GM23338 (cell line): ENCODE measurements at regions not wholly inside any gene's neighbourhood (a gene's known extent, or its start where the extent isn't known, plus 50 kb on each side); places are given as distances from the start of the nearest gene placed in this dataset.

ENCODE experiments used
- ATAC-seq: fragments of 200-7000 bp; cut with Tn5 transposase; 3 replicates; pipeline ENCODE4 v1.9.1; 2020
- DNase-seq: peaks from one replicate; pipeline ENCODE4 v3.0.0-alpha.2; 2015; ENCODE audit warnings: low spot score
- H2AFZ ChIP-seq: fragments of 200-600 bp; sonication (generic); 2 replicates; pipeline ENCODE4 v1.8.0; 2016; ENCODE audit warnings: antibody characterized with exemption, mild to moderate bottlenecking, moderate library complexity
- H3F3A ChIP-seq: fragments of 200-600 bp; sonication (generic); replicated peaks from 2 replicates; pipeline ENCODE4 v1.8.0; 2017; ENCODE audit warnings: antibody characterized with exemption, mixed run types, low read depth
- H3K27ac ChIP-seq: fragments of 200-600 bp; sonication (generic); 2 replicates; pipeline ENCODE4 v1.6.1; 2016; ENCODE audit warnings: low read depth
- H3K27me3 ChIP-seq: fragments of 200-600 bp; sonication (generic); 2 replicates; pipeline ENCODE4 v1.8.0; 2016; ENCODE audit warnings: mild to moderate bottlenecking, mixed run types, moderate library complexity; ENCODE audit not compliant: insufficient read depth
- H3K36me3 ChIP-seq: fragments of 200-600 bp; sonication (generic); 2 replicates; pipeline ENCODE4 v1.8.0; 2016; ENCODE audit warnings: mild to moderate bottlenecking; ENCODE audit not compliant: insufficient read depth
- H3K4me1 ChIP-seq: fragments of 200-600 bp; sonication (generic); 2 replicates; pipeline ENCODE4 v1.8.0; 2016; ENCODE audit warnings: mild to moderate bottlenecking, moderate library complexity; ENCODE audit not compliant: insufficient read depth
- H3K4me2 ChIP-seq: fragments of 200-600 bp; sonication (generic); 2 replicates; pipeline ENCODE4 v1.7.1; 2017; ENCODE audit warnings: mixed run types
- H3K4me3 ChIP-seq: fragments of 200-600 bp; sonication (generic); 2 replicates; pipeline ENCODE4 v1.6.1; 2016; ENCODE audit warnings: mixed run types
- H3K79me2 ChIP-seq: fragments of 200-600 bp; sonication (generic); replicated peaks from 2 replicates; pipeline ENCODE4 v1.8.0; 2017; ENCODE audit warnings: mild to moderate bottlenecking; ENCODE audit not compliant: insufficient read depth
- H3K9me2 ChIP-seq: fragments of 200-600 bp; sonication (generic); 2 replicates; pipeline ENCODE4 v1.8.0; 2017; ENCODE audit not compliant: insufficient read depth
- H4K20me1 ChIP-seq: fragments of 200-600 bp; sonication (generic); replicated peaks from 2 replicates; pipeline ENCODE4 v1.8.0; 2017; ENCODE audit warnings: mild to moderate bottlenecking; ENCODE audit not compliant: insufficient read depth
- H3K27ac Mint-ChIP-seq: 2 replicates; pipeline ENCODE4 v1.8.0; 2020; ENCODE audit warnings: inconsistent platforms, mild to moderate bottlenecking, moderate library complexity, mixed read lengths
- H3K27me3 Mint-ChIP-seq: 3 replicates; pipeline ENCODE4 v1.8.0; 2022; ENCODE audit warnings: low read depth, mild to moderate bottlenecking, moderate library complexity, mixed read lengths, inconsistent platforms; ENCODE audit not compliant: insufficient read depth, poor library complexity
- H3K36me3 Mint-ChIP-seq: 3 replicates; pipeline ENCODE4 v1.8.0; 2021; ENCODE audit warnings: low read depth, mild to moderate bottlenecking, inconsistent platforms, moderate library complexity, mixed read lengths
- H3K4me1 Mint-ChIP-seq: 3 replicates; pipeline ENCODE4 v1.8.0; 2020; ENCODE audit warnings: mild to moderate bottlenecking, inconsistent platforms, mixed read lengths
- H3K4me3 Mint-ChIP-seq: 3 replicates; pipeline ENCODE4 v1.8.0; 2021; ENCODE audit warnings: moderate library complexity, mild to moderate bottlenecking, inconsistent platforms, mixed read lengths
- H3K9me3 Mint-ChIP-seq: 3 replicates; pipeline ENCODE4 v1.8.0; 2020; ENCODE audit warnings: moderate library complexity, mild to moderate bottlenecking, inconsistent platforms, mixed read lengths
- CREB1 ChIP-seq: fragments of 250-450 bp; sonication (Bioruptor Pico); IDR thresholded peaks from 2 replicates; pipeline ENCODE4 v1.5.0; 2020; ENCODE audit warnings: low read depth, mild to moderate bottlenecking, moderate library complexity
- EZH2 ChIP-seq: fragments of 200-600 bp; sonication (generic); IDR thresholded peaks from one replicate; pipeline ENCODE4 v1.8.0; 2017; ENCODE audit warnings: antibody characterized with exemption, mild to moderate bottlenecking, low read depth; ENCODE audit not compliant: unreplicated experiment
- JUNB ChIP-seq: IDR thresholded peaks from one replicate; pipeline ENCODE4 v1.6.1; 2016; ENCODE audit warnings: antibody characterized with exemption; ENCODE audit not compliant: unreplicated experiment
- NANOG ChIP-seq: IDR thresholded peaks from 2 replicates; pipeline ENCODE4 v1.6.1; 2016; ENCODE audit warnings: antibody characterized with exemption, borderline replicate concordance
- POLR2AphosphoS5 ChIP-seq: IDR thresholded peaks from 2 replicates; pipeline ENCODE4 v1.6.1; 2016; ENCODE audit warnings: antibody characterized with exemption, low read depth
- STAT1 ChIP-seq: IDR thresholded peaks from one replicate; pipeline ENCODE4 v1.6.1; 2016; ENCODE audit warnings: antibody characterized with exemption; ENCODE audit not compliant: unreplicated experiment
- ZNF114 ChIP-seq: fragments of 250-450 bp; sonication (Bioruptor Pico); IDR thresholded peaks from 2 replicates; pipeline ENCODE4 v1.5.0; 2020; ENCODE audit warnings: mild to moderate bottlenecking, moderate library complexity
- ZNF331 ChIP-seq: fragments of 250-450 bp; sonication (Bioruptor Pico); IDR thresholded peaks from 2 replicates; pipeline ENCODE4 v1.5.0; 2020; ENCODE audit warnings: low read depth, mild to moderate bottlenecking, moderate library complexity
- TF ChIP-seq, protein P1 (sequence below): IDR thresholded peaks from one replicate; pipeline ENCODE4 v1.6.1; 2018; ENCODE audit warnings: antibody characterized with exemption; ENCODE audit not compliant: unreplicated experiment
- TF ChIP-seq, protein P2 (sequence below), 2 experiments: fragments of 200-600 bp in 1 of 2; sonication (generic) in 1 of 2; conservative IDR thresholded peaks; 2 replicates each; pipeline versions ENCODE4 v1.5.1 to v1.6.1; 2016 to 2017; ENCODE audit warnings: antibody characterized with exemption in 2 of 2, low read depth in 2 of 2, mild to moderate bottlenecking in 2 of 2, moderate library complexity in 1 of 2
- TF ChIP-seq, protein P3 (sequence below): fragments of 250-450 bp; sonication (Bioruptor Pico); IDR thresholded peaks from 2 replicates; pipeline ENCODE4 v1.5.0; 2020; ENCODE audit warnings: mild to moderate bottlenecking, moderate library complexity

DNA sequence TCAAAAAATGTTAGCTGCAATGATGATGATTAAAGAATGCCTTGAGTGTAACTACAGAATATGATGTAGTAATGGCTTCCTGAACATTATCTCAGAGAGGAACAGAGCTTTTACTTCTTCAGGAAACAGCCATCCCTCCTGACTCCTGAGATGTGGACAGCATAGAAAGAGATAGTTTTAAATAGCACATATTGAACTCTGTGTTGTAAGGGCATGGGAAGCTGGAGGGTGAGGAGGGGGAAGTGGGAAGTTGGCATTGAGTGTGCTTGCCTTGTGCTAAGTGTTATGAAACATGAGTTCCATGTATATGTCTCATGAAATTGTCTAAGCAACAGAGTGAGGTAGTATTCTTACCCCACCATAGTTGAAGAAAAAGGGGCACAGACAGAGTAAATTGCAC, 161.5 kb upstream of the SLC28A3 start:
- no peaks in the 10 kb centered on the region for H3K27me3 ChIP-seq
- no peak for TF ChIP-seq ZNF331 (CRISPR knock-in tag)
- TF ChIP-seq EZH2: no peak
- no peak overlapping the region for H3K4me2 ChIP-seq
- Mint-ChIP-seq H3K27me3 (peaks cover 2% of the 10 kb centered on the region), H3K9me3 (peaks cover 12% of the 10 kb centered on the region), H3K27ac (no peak overlapping the region), H3K4me1 (no peaks in the 10 kb centered on the region), H3K4me3 (no peak overlapping the region), H3K36me3 (no peaks in the 10 kb centered on the region)
- no peaks in the 10 kb centered on the region for H3F3A ChIP-seq
- DNase-seq (no peak), ATAC-seq (no peak)
- H4K20me1 ChIP-seq: no peaks in the 10 kb centered on the region
- H2AFZ ChIP-seq: no peak overlapping the region
- H3K4me3 ChIP-seq: no peak overlapping the region
- no peaks in the 10 kb centered on the region for H3K4me1 ChIP-seq
- no peaks in the 10 kb centered on the region for H3K79me2 ChIP-seq
- no peaks in the 10 kb centered on the region for H3K36me3 ChIP-seq
- peaks cover 9% of the 10 kb centered on the region; the same call in 1 of the 2 replicates for H3K9me2 ChIP-seq
- no peak overlapping the region for H3K27ac ChIP-seq

DNA sequence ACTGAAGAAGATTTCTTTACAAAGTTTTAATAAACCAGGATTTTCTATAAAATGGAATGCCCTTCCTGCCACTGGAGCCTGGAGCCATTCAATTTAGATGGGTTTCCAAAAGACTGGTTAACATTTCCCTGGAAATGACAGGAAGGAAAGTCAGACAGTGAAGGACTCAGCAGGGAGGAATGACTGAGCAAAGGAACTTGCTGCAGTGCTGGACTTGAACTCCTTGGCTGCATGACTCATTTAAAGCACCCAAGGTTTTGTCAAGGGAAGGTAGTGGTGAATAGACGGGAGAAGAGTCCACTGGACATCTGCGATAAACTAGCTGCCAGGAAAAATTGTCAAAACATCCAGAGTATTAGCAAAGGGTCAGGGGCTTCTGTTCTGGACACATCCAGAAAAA, 163.8 kb upstream of the SLC28A3 start:
- no peak overlapping the region for H3K4me2 ChIP-seq
- no peak overlapping the region for H3K27ac Mint-ChIP-seq
- H3K4me3 Mint-ChIP-seq: no peak overlapping the region
- no peaks in the 10 kb centered on the region for H3F3A ChIP-seq
- H3K4me1 Mint-ChIP-seq: no peaks in the 10 kb centered on the region
- peaks cover 3% of the 10 kb centered on the region; the same call in 1 of the 3 replicates for H3K36me3 Mint-ChIP-seq
- no peak overlapping the region for H3K27ac ChIP-seq
- peaks cover 2% of the 10 kb centered on the region for H3K27me3 Mint-ChIP-seq
- ATAC-seq (no peak), DNase-seq (no peak)
- peaks cover 14% of the 10 kb centered on the region; the same call in 1 of the 2 replicates for H3K9me2 ChIP-seq
- no peak overlapping the region for H2AFZ ChIP-seq
- peaks cover 18% of the 10 kb centered on the region for H3K9me3 Mint-ChIP-seq
- H3K4me3 ChIP-seq: no peak overlapping the region
- no peaks in the 10 kb centered on the region for H3K4me1 ChIP-seq
- H3K79me2 ChIP-seq: no peaks in the 10 kb centered on the region
- no peaks in the 10 kb centered on the region for H4K20me1 ChIP-seq
- H3K27me3 ChIP-seq: no peaks in the 10 kb centered on the region
- H3K36me3 ChIP-seq: no peaks in the 10 kb centered on the region
- TF ChIP-seq STAT1 (no peak), EZH2 (no peak), NANOG (no peak), ZNF114 (no peak), JUNB (no peak), ZNF331 (CRISPR knock-in tag) (no peak), CREB1 (CRISPR knock-in tag) (no peak), POLR2AphosphoS5 (no peak)
- TF ChIP-seq, protein P1, sequence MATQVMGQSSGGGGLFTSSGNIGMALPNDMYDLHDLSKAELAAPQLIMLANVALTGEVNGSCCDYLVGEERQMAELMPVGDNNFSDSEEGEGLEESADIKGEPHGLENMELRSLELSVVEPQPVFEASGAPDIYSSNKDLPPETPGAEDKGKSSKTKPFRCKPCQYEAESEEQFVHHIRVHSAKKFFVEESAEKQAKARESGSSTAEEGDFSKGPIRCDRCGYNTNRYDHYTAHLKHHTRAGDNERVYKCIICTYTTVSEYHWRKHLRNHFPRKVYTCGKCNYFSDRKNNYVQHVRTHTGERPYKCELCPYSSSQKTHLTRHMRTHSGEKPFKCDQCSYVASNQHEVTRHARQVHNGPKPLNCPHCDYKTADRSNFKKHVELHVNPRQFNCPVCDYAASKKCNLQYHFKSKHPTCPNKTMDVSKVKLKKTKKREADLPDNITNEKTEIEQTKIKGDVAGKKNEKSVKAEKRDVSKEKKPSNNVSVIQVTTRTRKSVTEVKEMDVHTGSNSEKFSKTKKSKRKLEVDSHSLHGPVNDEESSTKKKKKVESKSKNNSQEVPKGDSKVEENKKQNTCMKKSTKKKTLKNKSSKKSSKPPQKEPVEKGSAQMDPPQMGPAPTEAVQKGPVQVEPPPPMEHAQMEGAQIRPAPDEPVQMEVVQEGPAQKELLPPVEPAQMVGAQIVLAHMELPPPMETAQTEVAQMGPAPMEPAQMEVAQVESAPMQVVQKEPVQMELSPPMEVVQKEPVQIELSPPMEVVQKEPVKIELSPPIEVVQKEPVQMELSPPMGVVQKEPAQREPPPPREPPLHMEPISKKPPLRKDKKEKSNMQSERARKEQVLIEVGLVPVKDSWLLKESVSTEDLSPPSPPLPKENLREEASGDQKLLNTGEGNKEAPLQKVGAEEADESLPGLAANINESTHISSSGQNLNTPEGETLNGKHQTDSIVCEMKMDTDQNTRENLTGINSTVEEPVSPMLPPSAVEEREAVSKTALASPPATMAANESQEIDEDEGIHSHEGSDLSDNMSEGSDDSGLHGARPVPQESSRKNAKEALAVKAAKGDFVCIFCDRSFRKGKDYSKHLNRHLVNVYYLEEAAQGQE: no peak
- TF ChIP-seq, protein P2, sequence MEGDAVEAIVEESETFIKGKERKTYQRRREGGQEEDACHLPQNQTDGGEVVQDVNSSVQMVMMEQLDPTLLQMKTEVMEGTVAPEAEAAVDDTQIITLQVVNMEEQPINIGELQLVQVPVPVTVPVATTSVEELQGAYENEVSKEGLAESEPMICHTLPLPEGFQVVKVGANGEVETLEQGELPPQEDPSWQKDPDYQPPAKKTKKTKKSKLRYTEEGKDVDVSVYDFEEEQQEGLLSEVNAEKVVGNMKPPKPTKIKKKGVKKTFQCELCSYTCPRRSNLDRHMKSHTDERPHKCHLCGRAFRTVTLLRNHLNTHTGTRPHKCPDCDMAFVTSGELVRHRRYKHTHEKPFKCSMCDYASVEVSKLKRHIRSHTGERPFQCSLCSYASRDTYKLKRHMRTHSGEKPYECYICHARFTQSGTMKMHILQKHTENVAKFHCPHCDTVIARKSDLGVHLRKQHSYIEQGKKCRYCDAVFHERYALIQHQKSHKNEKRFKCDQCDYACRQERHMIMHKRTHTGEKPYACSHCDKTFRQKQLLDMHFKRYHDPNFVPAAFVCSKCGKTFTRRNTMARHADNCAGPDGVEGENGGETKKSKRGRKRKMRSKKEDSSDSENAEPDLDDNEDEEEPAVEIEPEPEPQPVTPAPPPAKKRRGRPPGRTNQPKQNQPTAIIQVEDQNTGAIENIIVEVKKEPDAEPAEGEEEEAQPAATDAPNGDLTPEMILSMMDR (conservative IDR thresholded peaks at IDR 0.05; ENCODE audit: low read depth in 2 of 2): no peak
- TF ChIP-seq, protein P3, sequence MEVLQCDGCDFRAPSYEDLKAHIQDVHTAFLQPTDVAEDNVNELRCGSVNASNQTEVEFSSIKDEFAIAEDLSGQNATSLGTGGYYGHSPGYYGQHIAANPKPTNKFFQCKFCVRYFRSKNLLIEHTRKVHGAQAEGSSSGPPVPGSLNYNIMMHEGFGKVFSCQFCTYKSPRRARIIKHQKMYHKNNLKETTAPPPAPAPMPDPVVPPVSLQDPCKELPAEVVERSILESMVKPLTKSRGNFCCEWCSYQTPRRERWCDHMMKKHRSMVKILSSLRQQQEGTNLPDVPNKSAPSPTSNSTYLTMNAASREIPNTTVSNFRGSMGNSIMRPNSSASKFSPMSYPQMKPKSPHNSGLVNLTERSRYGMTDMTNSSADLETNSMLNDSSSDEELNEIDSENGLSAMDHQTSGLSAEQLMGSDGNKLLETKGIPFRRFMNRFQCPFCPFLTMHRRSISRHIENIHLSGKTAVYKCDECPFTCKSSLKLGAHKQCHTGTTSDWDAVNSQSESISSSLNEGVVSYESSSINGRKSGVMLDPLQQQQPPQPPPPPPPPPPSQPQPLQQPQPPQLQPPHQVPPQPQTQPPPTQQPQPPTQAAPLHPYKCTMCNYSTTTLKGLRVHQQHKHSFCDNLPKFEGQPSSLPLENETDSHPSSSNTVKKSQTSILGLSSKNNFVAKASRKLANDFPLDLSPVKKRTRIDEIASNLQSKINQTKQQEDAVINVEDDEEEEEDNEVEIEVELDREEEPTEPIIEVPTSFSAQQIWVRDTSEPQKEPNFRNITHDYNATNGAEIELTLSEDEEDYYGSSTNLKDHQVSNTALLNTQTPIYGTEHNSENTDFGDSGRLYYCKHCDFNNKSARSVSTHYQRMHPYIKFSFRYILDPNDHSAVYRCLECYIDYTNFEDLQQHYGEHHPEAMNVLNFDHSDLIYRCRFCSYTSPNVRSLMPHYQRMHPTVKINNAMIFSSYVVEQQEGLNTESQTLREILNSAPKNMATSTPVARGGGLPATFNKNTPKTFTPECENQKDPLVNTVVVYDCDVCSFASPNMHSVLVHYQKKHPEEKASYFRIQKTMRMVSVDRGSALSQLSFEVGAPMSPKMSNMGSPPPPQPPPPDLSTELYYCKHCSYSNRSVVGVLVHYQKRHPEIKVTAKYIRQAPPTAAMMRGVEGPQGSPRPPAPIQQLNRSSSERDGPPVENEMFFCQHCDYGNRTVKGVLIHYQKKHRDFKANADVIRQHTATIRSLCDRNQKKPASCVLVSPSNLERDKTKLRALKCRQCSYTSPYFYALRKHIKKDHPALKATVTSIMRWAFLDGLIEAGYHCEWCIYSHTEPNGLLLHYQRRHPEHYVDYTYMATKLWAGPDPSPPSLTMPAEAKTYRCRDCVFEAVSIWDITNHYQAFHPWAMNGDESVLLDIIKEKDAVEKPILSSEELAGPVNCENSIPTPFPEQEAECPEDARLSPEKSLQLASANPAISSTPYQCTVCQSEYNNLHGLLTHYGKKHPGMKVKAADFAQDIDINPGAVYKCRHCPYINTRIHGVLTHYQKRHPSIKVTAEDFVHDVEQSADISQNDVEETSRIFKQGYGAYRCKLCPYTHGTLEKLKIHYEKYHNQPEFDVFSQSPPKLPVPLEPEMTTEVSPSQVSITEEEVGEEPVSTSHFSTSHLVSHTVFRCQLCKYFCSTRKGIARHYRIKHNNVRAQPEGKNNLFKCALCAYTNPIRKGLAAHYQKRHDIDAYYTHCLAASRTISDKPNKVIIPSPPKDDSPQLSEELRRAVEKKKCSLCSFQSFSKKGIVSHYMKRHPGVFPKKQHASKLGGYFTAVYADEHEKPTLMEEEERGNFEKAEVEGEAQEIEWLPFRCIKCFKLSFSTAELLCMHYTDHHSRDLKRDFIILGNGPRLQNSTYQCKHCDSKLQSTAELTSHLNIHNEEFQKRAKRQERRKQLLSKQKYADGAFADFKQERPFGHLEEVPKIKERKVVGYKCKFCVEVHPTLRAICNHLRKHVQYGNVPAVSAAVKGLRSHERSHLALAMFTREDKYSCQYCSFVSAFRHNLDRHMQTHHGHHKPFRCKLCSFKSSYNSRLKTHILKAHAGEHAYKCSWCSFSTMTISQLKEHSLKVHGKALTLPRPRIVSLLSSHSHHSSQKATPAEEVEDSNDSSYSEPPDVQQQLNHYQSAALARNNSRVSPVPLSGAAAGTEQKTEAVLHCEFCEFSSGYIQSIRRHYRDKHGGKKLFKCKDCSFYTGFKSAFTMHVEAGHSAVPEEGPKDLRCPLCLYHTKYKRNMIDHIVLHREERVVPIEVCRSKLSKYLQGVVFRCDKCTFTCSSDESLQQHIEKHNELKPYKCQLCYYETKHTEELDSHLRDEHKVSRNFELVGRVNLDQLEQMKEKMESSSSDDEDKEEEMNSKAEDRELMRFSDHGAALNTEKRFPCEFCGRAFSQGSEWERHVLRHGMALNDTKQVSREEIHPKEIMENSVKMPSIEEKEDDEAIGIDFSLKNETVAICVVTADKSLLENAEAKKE: no peak
